IMR-90 (cell line): ENCODE measurements at regions not wholly inside any gene's neighbourhood (a gene's known extent, or its start where the extent isn't known, plus 50 kb on each side); places are given as distances from the start of the nearest gene placed in this dataset.

Experiments used
- ATAC-seq: fragments of 200-7000 bp; cut with Tn5 transposase; 2 replicates; pipeline ENCODE4 v1.9.1; 2020; ENCODE audit warnings: low read depth, mild to moderate bottlenecking, moderate library complexity
- BruUV-seq: library from RNA; stranded (reverse); fragments of 400-500 nt; replicated peaks from 2 replicates; lab custom pipeline; 2021; lab: Mats Ljungman, UMichigan
- CTCF ChIA-PET: fragments of 300-600 bp; formaldehyde crosslinking; extraction: SDS; loops from one replicate; lab custom pipeline; 2021; ENCODE audit warnings: antibody characterized with exemption; lab: Yijun Ruan, JAX
- POLR2A ChIA-PET: fragments of 300-600 bp; sonication (Branson Sonifier 250); formaldehyde crosslinking; loops from one replicate; lab custom pipeline; 2022; ENCODE audit warnings: antibody characterized with exemption; ENCODE audit not compliant: unreplicated experiment; lab: Charles Lee
- DNase-seq: peaks from one replicate; pipeline ENCODE4 v3.0.0; 2013
- H2AFZ ChIP-seq: replicated peaks from 2 replicates; pipeline ENCODE3; 2013; ENCODE audit warnings: low read length, mild to moderate bottlenecking; ENCODE audit not compliant: poor library complexity
- H2AK5ac ChIP-seq: 2 replicates; pipeline ENCODE4 v1.6.1; 2013; ENCODE audit warnings: low read depth, low read length, inconsistent platforms
- H2AK9ac ChIP-seq: replicated peaks from 2 replicates; pipeline ENCODE3; 2013; ENCODE audit warnings: mild to moderate bottlenecking, low read depth, low read length, moderate library complexity; ENCODE audit not compliant: poor library complexity
- H2BK120ac ChIP-seq: 2 replicates; pipeline ENCODE4 v1.6.1; 2013; ENCODE audit warnings: low read depth, low read length, inconsistent platforms
- H2BK15ac ChIP-seq: 3 replicates; pipeline ENCODE4 v1.6.1; 2013; ENCODE audit warnings: low read depth, low read length, inconsistent platforms
- H2BK20ac ChIP-seq: 2 replicates; pipeline ENCODE4 v1.6.1; 2013; ENCODE audit warnings: low read depth, mild to moderate bottlenecking, inconsistent platforms, low read length, moderate library complexity
- H2BK5ac ChIP-seq: 2 replicates; pipeline ENCODE4 v1.6.1; 2013; ENCODE audit warnings: mild to moderate bottlenecking, low read depth, low read length, inconsistent platforms; ENCODE audit not compliant: poor library complexity, severe bottlenecking
- H3K14ac ChIP-seq: replicated peaks from 2 replicates; pipeline ENCODE4 v1.6.1; 2013; ENCODE audit warnings: low read depth, low read length, inconsistent platforms
- H3K18ac ChIP-seq: 2 replicates; pipeline ENCODE4 v1.6.1; 2013; ENCODE audit warnings: low read depth, low read length, control low read depth
- H3K23ac ChIP-seq: 2 replicates; pipeline ENCODE4 v1.6.1; 2013; ENCODE audit warnings: low read depth, low read length, inconsistent platforms
- H3K27ac ChIP-seq: 2 replicates; pipeline ENCODE4 v1.5.1; 2013; ENCODE audit warnings: mild to moderate bottlenecking, control low read depth, low read length; ENCODE audit not compliant: insufficient read depth
- H3K27me3 ChIP-seq: 2 replicates; pipeline ENCODE4 v1.6.1; 2013; ENCODE audit warnings: low read length; ENCODE audit not compliant: control insufficient read depth, insufficient read depth
- H3K36me3 ChIP-seq: 2 replicates; pipeline ENCODE4 v1.6.1; 2013; ENCODE audit warnings: low read length, mixed read lengths; ENCODE audit not compliant: control insufficient read depth, insufficient read depth
- H3K4ac ChIP-seq: 2 replicates; pipeline ENCODE4 v1.6.1; 2013; ENCODE audit warnings: low read depth, low read length, inconsistent platforms
- H3K4me1 ChIP-seq: 2 replicates; pipeline ENCODE4 v1.6.1; 2013; ENCODE audit warnings: low read length, mixed read lengths; ENCODE audit not compliant: control insufficient read depth, insufficient read depth
- H3K4me2 ChIP-seq: 2 replicates; pipeline ENCODE4 v1.6.1; 2013; ENCODE audit warnings: low read depth, mild to moderate bottlenecking, control low read depth, low read length, moderate library complexity
- H3K4me3 ChIP-seq: 2 replicates; pipeline ENCODE4 v1.5.1; 2013; ENCODE audit warnings: low read depth, mild to moderate bottlenecking, control low read depth, low read length, moderate library complexity; ENCODE audit not compliant: insufficient read depth
- H3K56ac ChIP-seq: 2 replicates; pipeline ENCODE4 v1.6.1; 2013; ENCODE audit warnings: low read length, inconsistent platforms; ENCODE audit not compliant: insufficient read depth; ENCODE audit errors: extremely low read depth
- H3K79me1 ChIP-seq, 2 experiments: 2 replicates each; pipeline ENCODE4 v1.6.1; 2013; ENCODE audit warnings: low read length in 2 of 2, inconsistent platforms in 1 of 2, low read depth in 1 of 2
- H3K9ac ChIP-seq: 2 replicates; pipeline ENCODE4 v1.6.1; 2013; ENCODE audit warnings: low read depth, low read length, control low read depth
- H3K9me1 ChIP-seq: 2 replicates; pipeline ENCODE4 v1.6.1; 2013; ENCODE audit warnings: low read length, inconsistent platforms; ENCODE audit not compliant: insufficient read depth
- H3K9me3 ChIP-seq: 2 replicates; pipeline ENCODE4 v1.6.1; 2013; ENCODE audit warnings: low read length; ENCODE audit not compliant: control insufficient read depth, insufficient read depth
- H4K20me1 ChIP-seq: 2 replicates; pipeline ENCODE4 v1.6.1; 2013; ENCODE audit warnings: low read length, inconsistent platforms; ENCODE audit not compliant: insufficient read depth
- H4K5ac ChIP-seq: 2 replicates; pipeline ENCODE4 v1.6.1; 2013; ENCODE audit warnings: mild to moderate bottlenecking, low read depth, low read length, control low read depth
- H4K8ac ChIP-seq, 2 experiments: 2 replicates each; pipeline ENCODE4 v1.6.1; 2013; ENCODE audit warnings: low read depth in 2 of 2, low read length in 2 of 2, control low read depth in 1 of 2, inconsistent platforms in 1 of 2
- H4K91ac ChIP-seq: 2 replicates; pipeline ENCODE4 v1.6.1; 2013; ENCODE audit warnings: low read depth, low read length, inconsistent platforms; ENCODE audit not compliant: insufficient read depth
- ELK1 ChIP-seq: fragments of 150-350 bp; IDR thresholded peaks from 2 replicates; pipeline ENCODE4 v1.6.1; 2016; ENCODE audit warnings: low read depth, mild to moderate bottlenecking, low read length, moderate library complexity, borderline replicate concordance
- MAFK ChIP-seq: IDR thresholded peaks from 2 replicates; pipeline ENCODE4 v1.6.1; 2012; ENCODE audit warnings: low read depth, low read length, improper control_type of control experiment
- WGBS, 2 experiments: methylation state at CpG; one replicate each; pipeline versions ENCODE4 v1.1.5 to v1.1.7; 2013; ENCODE audit warnings: missing lambda C conversion rate in 2 of 2; ENCODE audit not compliant: insufficient read length in 1 of 2; ENCODE audit errors: extremely low coverage in 2 of 2; 5-methylcytosine and 5-hydroxymethylcytosine counted together
- dilution Hi-C: fragments of 300-500 bp; cut with HindIII; formaldehyde crosslinking; loops from one replicate; pipeline ENCODE4 v1.14.3; 2018; ENCODE audit warnings: low sequenced_read_pairs; ENCODE audit not compliant: unreplicated experiment
- in situ Hi-C: fragments of 300-500 bp; cut with MboI; formaldehyde crosslinking; loops from 3 replicates; pipeline ENCODE4 v1.14.3; 2019; ENCODE audit warnings: low sequenced_read_pairs, inconsistent platforms, mixed read lengths
- intact Hi-C: fragments of 100-400 bp; cut with micrococcal nuclease; formaldehyde crosslinking; loops from 2 replicates; pipeline ENCODE4 v1.10.0; 2022

GRCh38 chr12:46910830-46911229, 85.0 kb upstream of the SLC38A4 start:
- H3K23ac ChIP-seq = no peak overlapping the region
- H2AK9ac ChIP-seq = no peak overlapping the region
- H2BK120ac ChIP-seq = no peak overlapping the region
- POLR2A ChIA-PET = interaction anchor here (0.6 kb wide), 1 partner anchor 14 kb away, joined by 3 read pairs; no protein-coding TSS in a partner anchor
- no peak overlapping the region for H3K4ac ChIP-seq
- no peak overlapping the region for H3K18ac ChIP-seq
- no peak overlapping the region for H3K9ac ChIP-seq
- no peak overlapping the region for H3K56ac ChIP-seq
- H3K4me2 ChIP-seq = no peak overlapping the region
- H2BK5ac ChIP-seq = no peak overlapping the region
- intact Hi-C loops = no loop called here
- CTCF ChIA-PET = no interaction called here
- no TSS peak for BruUV-seq
- H3K27ac ChIP-seq = no peak overlapping the region
- no peaks in the 10 kb centered on the region for H3K79me1 ChIP-seq
- no peaks in the 10 kb centered on the region for H4K20me1 ChIP-seq
- H3K14ac ChIP-seq = no peak overlapping the region
- 0 out of 2 replicates have a peak, but pooled peaks cover under 1% of the 10 kb centered on the region for H3K4me1 ChIP-seq
- no peak overlapping the region for H2AFZ ChIP-seq
- no peak overlapping the region for H4K8ac ChIP-seq
- no peak overlapping the region for H4K5ac ChIP-seq
- WGBS, 2 experiments = no CpG with 5 or more reads among the region's 1 CpG
- in situ Hi-C loops = no loop called here
- no peak overlapping the region for H3K4me3 ChIP-seq
- no peak for DNase-seq
- H3K36me3 ChIP-seq = no peaks in the 10 kb centered on the region
- H2AK5ac ChIP-seq = no peak overlapping the region
- no peak overlapping the region for H4K91ac ChIP-seq
- no peaks in the 10 kb centered on the region for H3K27me3 ChIP-seq
- no peak overlapping the region for H2BK20ac ChIP-seq
- dilution Hi-C loops = no loop called here
- no peak overlapping the region for H2BK15ac ChIP-seq
- TF ChIP-seq ELK1 (no peak), MAFK (no peak)
- no peak for ATAC-seq
- H3K9me1 ChIP-seq = no peaks in the 10 kb centered on the region
- H3K9me3 ChIP-seq = no peaks in the 10 kb centered on the region
